ENCODE measurements at regions not wholly inside any gene's neighbourhood (a gene's known extent, or its start where the extent isn't known, plus 50 kb on each side); places are given as distances from the start of the nearest gene placed in this dataset.
"Not testable (repeated sequence)": the region's sequence is repeated elsewhere in the genome, so short reads cannot be mapped to it uniquely, and the experiment has no call there.

GRCh38 chrX:92278556-92278955 is 499.4 kb downstream of the PCDH11X start:
- not testable (repeated sequence) for TF ChIP-seq SALL1 (CRISPR knock-in tag; IDR thresholded peaks at IDR 0.05); CTCF (CRISPR knock-in tag; IDR thresholded peaks at IDR 0.05); NPAS2 (CRISPR knock-in tag; IDR thresholded peaks at IDR 0.05; ENCODE audit: borderline replicate concordance)

Measured in HepG2 (cell line).